ENCODE measurements at regions not wholly inside any gene's neighbourhood (a gene's known extent, or its start where the extent isn't known, plus 50 kb on each side); places are given as distances from the start of the nearest gene placed in this dataset.

GRCh38 chr3:22326305-22326704 lies 575.3 kb upstream of the ZNF385D start:
- no peak overlapping the region for H4K8ac ChIP-seq (replicated peaks; ENCODE audit: insufficient read length, low read depth, low read length)
- no peak overlapping the region for H3K4ac ChIP-seq (ENCODE audit: low read depth, low read length)
- Mint-ChIP-seq H3K27me3 (ENCODE audit: low read depth) (no peaks in the 10 kb centered on the region), H3K27ac (no peak overlapping the region; a peak in 1 of 7 replicates), H3K4me1 (peaks cover 9 to 16% of the 10 kb centered on the region in 2 experiments), H3K9me3 (no peaks in the 10 kb centered on the region), H3K4me3 (no peak overlapping the region), H3K36me3 (ENCODE audit: insufficient read depth in 1 of 3, low read depth in 3 of 3) (no peaks in the 10 kb centered on the region)
- H3K79me1 ChIP-seq (ENCODE audit: insufficient read depth, low read depth, low read length, poor library complexity, severe bottlenecking), result no peaks in the 10 kb centered on the region
- no peak overlapping the region for H2BK15ac ChIP-seq (ENCODE audit: low read depth, low read length)
- no peaks in the 10 kb centered on the region for H3K27me3 ChIP-seq (ENCODE audit: insufficient read depth, low read length)
- no peak overlapping the region for H2BK20ac ChIP-seq (ENCODE audit: low read depth, low read length, poor library complexity, severe bottlenecking)
- no peaks in the 10 kb centered on the region for H3K9me3 ChIP-seq (ENCODE audit: control insufficient read depth, low read depth, low read length)
- no peak for DNase-seq
- H3K23ac ChIP-seq (ENCODE audit: insufficient read length, low read depth, low read length), result no peak overlapping the region
- no peaks in the 10 kb centered on the region for H3K79me2 ChIP-seq (ENCODE audit: insufficient read depth, low read length)
- no peak overlapping the region for H2BK5ac ChIP-seq (ENCODE audit: insufficient read length, low read length)
- H2BK120ac ChIP-seq (ENCODE audit: low read depth, low read length, poor library complexity, severe bottlenecking), result no peak overlapping the region
- H3K4me2 ChIP-seq (ENCODE audit: insufficient read depth, insufficient read length, low read length), result no peak overlapping the region
- H4K91ac ChIP-seq (ENCODE audit: insufficient read length, low read depth, low read length), result no peak overlapping the region
- no peak overlapping the region for H3K9ac ChIP-seq (ENCODE audit: extremely low read depth, insufficient read length, low read length)
- H2AFZ ChIP-seq (ENCODE audit: low read length), result no peak overlapping the region
- no peaks in the 10 kb centered on the region for H3K4me1 ChIP-seq (ENCODE audit: insufficient read depth, low read length)
- WGBS (ENCODE audit: extremely low coverage, insufficient read length, low lambda C conversion rate), result no CpG with 5 or more reads among the region's 3 CpGs
- H3K18ac ChIP-seq (ENCODE audit: insufficient read length, low read depth, low read length), result no peak overlapping the region
- H2BK12ac ChIP-seq (ENCODE audit: insufficient read length, low read depth, low read length), result no peak overlapping the region
- no peak overlapping the region for H4K5ac ChIP-seq (ENCODE audit: insufficient read length, low read depth, low read length)
- no peaks in the 10 kb centered on the region for H4K20me1 ChIP-seq (ENCODE audit: control insufficient read depth, insufficient read depth, insufficient read length)
- no peaks in the 10 kb centered on the region for H3K23me2 ChIP-seq (ENCODE audit: insufficient read length, low read depth, low read length, poor library complexity, severe bottlenecking)
- no peak overlapping the region for H3K56ac ChIP-seq (ENCODE audit: insufficient read length, low read depth, low read length)
- H3K27ac ChIP-seq (ENCODE audit: insufficient read length, low read depth, low read length), result no peak overlapping the region
- TF ChIP-seq CTCF (conservative IDR thresholded peaks at IDR 0.05), result peak; percentile 25; the same call in 1 of the 3 replicates
- no peak overlapping the region for H3T11ph ChIP-seq (ENCODE audit: low read length)
- H3K14ac ChIP-seq (ENCODE audit: insufficient read depth, low read length), result no peak overlapping the region; the same call in 1 of the 2 replicates
- H2AK5ac ChIP-seq (ENCODE audit: insufficient read length, low read length), result no peak overlapping the region
